ENCODE measurements at regions not wholly inside any gene's neighbourhood (a gene's known extent, or its start where the extent isn't known, plus 50 kb on each side); places are given as distances from the start of the nearest gene placed in this dataset.

GRCh38 chr2:220574038-220574437, 946.6 kb downstream of the SLC4A3 start:
- no peak for TF ChIP-seq CTCF (IDR thresholded peaks at IDR 0.05; ENCODE audit: poor library complexity)
- no peak for TF ChIP-seq EZH2 (IDR thresholded peaks at IDR 0.05; ENCODE audit: borderline replicate concordance)

Measured in hepatocyte (in vitro differentiated cells).